ENCODE measurements at regions not wholly inside any gene's neighbourhood (a gene's known extent, or its start where the extent isn't known, plus 50 kb on each side); places are given as distances from the start of the nearest gene placed in this dataset.
"Not testable (repeated sequence)": the region's sequence is repeated elsewhere in the genome, so short reads cannot be mapped to it uniquely, and the experiment has no call there.

DNA sequence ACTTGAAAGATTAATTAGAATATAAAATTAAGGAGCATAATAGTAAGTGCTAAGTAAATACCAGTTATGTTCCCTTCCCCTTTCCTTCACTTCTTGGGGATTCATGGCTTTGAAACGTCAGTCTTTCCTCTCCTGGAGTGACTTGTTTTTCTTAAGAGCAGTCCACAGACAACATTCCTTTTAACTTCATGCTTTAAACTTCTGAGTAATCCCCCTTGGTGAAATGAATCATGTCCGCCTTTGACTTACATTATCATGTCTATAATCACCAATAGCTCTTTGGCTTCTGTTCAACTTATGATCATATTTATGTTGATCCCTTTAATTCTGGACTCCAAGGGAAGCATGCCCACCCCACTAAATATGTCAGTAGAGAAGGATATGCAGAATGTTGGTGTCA is 1012.1 kb upstream of the SLIT2 start:
- DNase-seq (ENCODE audit: low read depth, low spot score): no peak

DNA sequence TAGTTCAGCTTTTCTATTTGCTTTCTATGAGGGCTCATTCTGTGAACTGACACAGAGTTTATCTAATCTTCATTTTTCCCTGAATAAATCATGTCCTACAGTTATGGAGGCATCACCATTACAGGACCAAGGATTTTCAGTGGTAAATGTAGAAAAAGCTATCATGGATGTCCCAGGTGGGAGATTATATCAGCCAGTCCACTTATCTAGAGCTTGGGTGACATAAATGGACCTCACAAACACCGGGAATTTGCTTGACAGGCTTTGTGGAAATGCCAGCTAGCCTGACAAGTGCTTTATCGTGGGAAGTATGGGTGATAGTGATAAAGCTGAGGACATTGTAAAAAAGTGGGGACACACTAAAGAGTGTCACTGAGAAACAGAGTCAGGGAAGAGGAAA is 1015.2 kb upstream of the SLIT2 start:
- DNase-seq (ENCODE audit: low read depth, low spot score): no peak

GRCh38 chr4:19230906-19231545 is 1020.7 kb upstream of the SLIT2 start:
- DNase-seq (ENCODE audit: low read depth, low spot score): no peak

- no peak for DNase-seq (ENCODE audit: low read depth, low spot score)
Observed at GRCh38 chr4:19227701-19228100, 1024.0 kb upstream of the SLIT2 start.

GRCh38 chr4:19224820-19225219 is 1026.9 kb upstream of the SLIT2 start:
- no peak for DNase-seq (ENCODE audit: low read depth, low spot score)

- DNase-seq (ENCODE audit: low read depth, low spot score): no peak
Observed at GRCh38 chr4:19216476-19216875, 1035.2 kb upstream of the SLIT2 start.

GRCh38 chr4:19214591-19215186 is 1037.0 kb upstream of the SLIT2 start:
- no peak for DNase-seq (ENCODE audit: low read depth, low spot score)

- no peak for DNase-seq (ENCODE audit: low read depth, low spot score)
Observed at GRCh38 chr4:19213388-19213787, 1038.3 kb upstream of the SLIT2 start.

DNA sequence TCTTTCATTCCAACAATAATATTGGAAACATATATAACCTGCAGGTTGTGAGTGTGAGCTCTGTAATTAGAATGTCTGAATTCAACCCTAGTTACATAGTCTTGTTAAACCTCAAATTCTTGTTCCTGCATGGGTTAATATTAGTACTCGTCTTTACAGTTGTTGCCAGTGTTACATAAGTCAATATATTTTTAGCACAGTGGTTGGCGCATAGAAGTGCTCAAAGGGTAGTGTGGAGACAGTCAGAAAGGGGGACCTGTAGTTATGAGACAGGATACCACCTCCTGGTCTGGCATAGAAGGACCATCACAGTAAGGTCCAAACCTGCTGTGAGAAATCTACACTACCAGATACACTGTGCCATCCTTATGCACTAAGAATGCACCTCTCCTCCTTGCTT is 1045.9 kb upstream of the SLIT2 start:
- no peak for DNase-seq (ENCODE audit: low read depth, low spot score)

DNA sequence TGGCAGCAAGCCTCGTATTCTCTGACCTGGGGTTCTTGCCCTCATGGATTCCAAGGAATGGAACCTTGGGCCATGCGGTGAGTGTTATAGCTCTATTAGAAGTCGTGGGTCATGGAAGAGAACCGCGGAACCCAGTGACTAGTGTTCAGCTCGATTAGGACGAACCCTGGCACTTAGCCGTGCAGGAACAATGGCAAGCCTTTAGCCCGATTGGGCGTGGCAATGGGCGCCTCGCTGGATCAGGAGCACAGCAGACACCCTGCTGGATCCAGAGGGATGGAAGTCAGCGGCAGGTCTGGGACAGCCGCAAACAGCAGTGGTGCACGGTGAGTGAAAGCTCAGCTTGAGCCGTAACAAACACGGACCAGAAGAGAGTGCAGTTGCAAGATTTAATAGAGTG is 1053.9 kb upstream of the SLIT2 start:
- DNase-seq (ENCODE audit: low read depth, low spot score): not testable (repeated sequence)

GRCh38 chr4:19195696-19196095 is 1056.0 kb upstream of the SLIT2 start:
- DNase-seq (ENCODE audit: low read depth, low spot score): peak; percentile 96

GRCh38 chr4:19194672-19195071 is 1057.0 kb upstream of the SLIT2 start:
- DNase-seq (ENCODE audit: low read depth, low spot score): peak; percentile 81

DNA sequence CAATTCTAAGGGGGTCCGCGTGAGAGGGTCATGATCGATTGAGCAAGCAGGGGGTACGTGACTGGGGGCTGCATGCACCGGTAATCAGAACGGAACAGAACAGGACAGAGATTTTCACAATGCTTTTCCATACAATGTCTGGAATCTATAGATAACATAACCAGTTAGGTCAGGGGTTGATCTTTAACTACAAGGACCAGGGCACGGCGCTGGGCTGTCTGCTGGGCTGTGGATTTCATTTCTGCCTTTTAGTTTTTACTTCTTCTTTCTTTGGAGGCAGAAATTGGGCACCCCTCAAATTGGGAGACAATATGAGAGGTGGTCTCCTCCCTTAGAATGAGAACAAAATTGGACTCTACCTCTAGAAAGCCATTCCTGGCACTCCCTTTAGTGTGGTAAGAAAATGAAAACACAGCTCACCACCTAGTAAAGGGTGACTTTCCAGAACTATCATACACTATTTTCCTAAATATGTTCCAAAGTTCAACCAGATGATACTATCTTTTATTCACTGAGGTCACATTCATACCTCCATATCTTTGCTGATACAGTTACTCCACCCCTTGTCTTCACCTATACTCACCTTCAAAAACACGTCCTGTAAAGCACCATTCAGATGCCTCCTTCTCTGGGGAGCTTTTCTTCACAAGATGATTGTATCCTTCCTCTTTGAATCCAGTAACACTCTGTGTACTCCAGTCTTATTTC is 1058.3 kb upstream of the SLIT2 start:
- no peak for DNase-seq (ENCODE audit: low read depth, low spot score)

- no peak for DNase-seq (ENCODE audit: low read depth, low spot score)
Observed at GRCh38 chr4:19191979-19192650, 1059.6 kb upstream of the SLIT2 start.

DNA sequence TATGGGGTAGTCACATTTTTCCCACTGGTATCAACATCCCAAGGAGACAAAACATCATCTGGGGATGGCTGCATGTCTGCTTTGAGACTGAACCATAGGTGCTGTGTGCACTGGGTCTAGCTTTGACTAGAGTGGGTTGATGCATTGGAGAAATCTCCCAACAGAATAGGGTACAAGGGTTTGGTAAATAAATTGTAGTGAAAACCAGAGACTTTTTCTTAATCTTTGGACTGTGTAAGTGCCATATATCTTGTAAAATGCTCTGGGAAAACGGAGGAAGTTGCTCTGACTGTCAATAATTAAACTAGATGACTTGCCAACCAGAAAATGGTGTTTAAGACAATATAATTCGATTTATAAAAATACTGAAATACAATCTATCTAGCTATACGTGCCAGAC is 1064.0 kb upstream of the SLIT2 start:
- DNase-seq (ENCODE audit: low read depth, low spot score): no peak

- no peak for DNase-seq (ENCODE audit: low read depth, low spot score)
Observed at GRCh38 chr4:19187096-19187495, 1064.6 kb upstream of the SLIT2 start.

DNA sequence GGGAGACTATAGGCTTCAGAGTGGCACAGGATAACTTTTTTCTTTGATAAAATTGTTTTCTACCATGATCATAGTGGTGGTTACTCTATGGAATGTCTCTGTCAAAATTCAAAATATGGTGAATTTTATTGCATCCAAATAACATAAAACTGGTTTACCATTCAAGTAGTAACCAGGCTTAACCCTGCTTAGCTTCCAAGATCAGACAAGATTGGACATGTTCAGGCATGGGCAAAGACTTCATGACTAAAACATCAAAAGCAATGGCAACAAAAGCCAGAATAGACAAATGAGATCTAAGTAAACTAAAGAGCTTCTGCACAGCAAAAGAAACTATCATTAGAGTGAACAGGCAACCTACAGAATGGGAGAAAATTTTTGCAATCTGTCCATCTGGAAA is 1070.1 kb upstream of the SLIT2 start:
- DNase-seq (ENCODE audit: low read depth, low spot score): not testable (repeated sequence)

- DNase-seq (ENCODE audit: low read depth, low spot score): no peak
Observed at GRCh38 chr4:19178835-19179234, 1072.9 kb upstream of the SLIT2 start.

- no peak for DNase-seq (ENCODE audit: low read depth, low spot score)
Observed at GRCh38 chr4:19177616-19178015, 1074.1 kb upstream of the SLIT2 start.

DNA sequence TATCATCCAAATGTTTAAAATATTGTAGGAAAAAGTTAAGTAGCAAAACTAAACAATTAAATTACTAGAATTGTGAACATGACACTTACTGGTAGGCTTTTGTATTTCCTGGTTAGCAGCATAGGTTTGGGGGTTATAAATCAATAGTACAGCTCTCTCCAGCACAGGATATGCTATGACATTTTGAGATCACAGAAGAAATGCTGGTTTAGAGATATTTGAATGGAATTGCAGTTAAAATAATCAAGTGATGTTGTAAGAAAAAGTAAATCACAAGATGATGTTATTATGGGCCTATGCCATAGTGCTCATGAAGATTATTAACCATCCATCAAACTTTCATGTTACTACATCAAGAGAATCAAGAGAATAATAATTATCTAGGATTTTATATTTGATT is 1079.9 kb upstream of the SLIT2 start:
- DNase-seq (ENCODE audit: low read depth, low spot score): no peak

GRCh38 chr4:19167311-19167710 is 1084.4 kb upstream of the SLIT2 start:
- no peak for DNase-seq (ENCODE audit: low read depth, low spot score)

GRCh38 chr4:19164334-19164733 is 1087.4 kb upstream of the SLIT2 start:
- DNase-seq (ENCODE audit: low read depth, low spot score): no peak

DNA sequence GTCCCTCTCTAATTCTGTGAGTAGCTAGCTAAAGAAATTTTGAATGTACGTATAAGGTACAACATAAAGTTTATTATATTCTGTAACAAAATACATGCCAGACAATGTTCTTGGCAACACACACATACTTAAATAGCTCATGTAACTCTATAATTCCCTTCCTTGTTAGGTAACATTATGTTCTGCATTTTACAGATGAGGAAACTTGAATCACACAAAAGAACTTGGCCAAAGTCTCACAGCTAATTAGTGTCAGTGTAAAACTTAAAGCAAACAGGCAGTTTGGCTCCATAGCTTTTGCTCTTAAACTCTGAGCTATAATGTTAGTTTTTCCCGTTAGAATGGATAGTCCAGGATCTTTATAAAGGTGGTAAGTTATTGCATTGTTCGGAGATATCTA is 1091.8 kb upstream of the SLIT2 start:
- no peak for DNase-seq (ENCODE audit: low read depth, low spot score)

Measured in iPS DF 19.7 (cell line).